ENCODE measurements at regions not wholly inside any gene's neighbourhood (a gene's known extent, or its start where the extent isn't known, plus 50 kb on each side); places are given as distances from the start of the nearest gene placed in this dataset.

DNA sequence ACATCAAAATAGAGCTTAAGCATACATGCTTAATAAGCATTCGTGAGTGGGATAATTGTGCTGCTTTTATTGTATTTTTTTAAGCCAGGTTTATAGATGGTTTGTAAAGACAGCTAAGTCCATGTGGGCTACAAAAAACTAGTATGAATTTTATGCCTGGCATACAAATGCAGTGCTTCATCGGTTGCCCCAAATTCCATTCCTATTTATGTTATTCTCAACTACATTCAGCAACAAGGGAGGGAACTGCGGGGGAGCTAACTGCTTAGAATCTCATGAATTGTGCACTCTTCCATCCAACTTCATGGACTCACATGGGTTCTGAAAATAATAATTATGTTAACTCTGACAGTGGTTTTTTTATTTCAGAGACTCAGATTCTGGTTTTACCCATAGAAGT is 199.2 kb downstream of the FAM170A start:
- TF ChIP-seq POLR2A (IDR thresholded peaks at IDR 0.05; ENCODE audit: low read length) (no peak), GATA1 (IDR thresholded peaks at IDR 0.05; ENCODE audit: low read depth, low read length) (no peak)

Measured in erythroblast (primary cell).